Mesothelial cell of epicardium (in vitro differentiated cells): ENCODE measurements at regions not wholly inside any gene's neighbourhood (a gene's known extent, or its start where the extent isn't known, plus 50 kb on each side); places are given as distances from the start of the nearest gene placed in this dataset.

ENCODE experiments used
- DNase-seq, 2 experiments: peaks; one replicate each; pipeline ENCODE4 v3.0.0; 2021; ENCODE audit warnings: low spot score in 2 of 2; ENCODE audit not compliant: unreplicated experiment in 2 of 2
- H3K27ac Mint-ChIP-seq: 2 replicates; pipeline ENCODE4 v1.8.0; 2021; ENCODE audit warnings: mixed read lengths
- H3K27me3 Mint-ChIP-seq: 2 replicates; pipeline ENCODE4 v1.8.0; 2021; ENCODE audit warnings: low read depth, mixed read lengths
- H3K36me3 Mint-ChIP-seq: 2 replicates; pipeline ENCODE4 v1.8.0; 2021; ENCODE audit warnings: mixed read lengths
- H3K4me1 Mint-ChIP-seq: 2 replicates; pipeline ENCODE4 v1.8.0; 2021; ENCODE audit warnings: mixed read lengths
- H3K4me3 Mint-ChIP-seq: 2 replicates; pipeline ENCODE4 v1.8.0; 2021; ENCODE audit warnings: mild to moderate bottlenecking, moderate library complexity, mixed read lengths
- H3K9me3 Mint-ChIP-seq: 2 replicates; pipeline ENCODE4 v1.8.0; 2021; ENCODE audit warnings: mixed read lengths
- TF ChIP-seq, protein P1 (sequence below): fragments of 200-600 bp; sonication (generic); IDR thresholded peaks from one replicate; pipeline ENCODE4 v1.5.0; 2021; ENCODE audit warnings: antibody characterized with exemption; ENCODE audit not compliant: unreplicated experiment

DNA sequence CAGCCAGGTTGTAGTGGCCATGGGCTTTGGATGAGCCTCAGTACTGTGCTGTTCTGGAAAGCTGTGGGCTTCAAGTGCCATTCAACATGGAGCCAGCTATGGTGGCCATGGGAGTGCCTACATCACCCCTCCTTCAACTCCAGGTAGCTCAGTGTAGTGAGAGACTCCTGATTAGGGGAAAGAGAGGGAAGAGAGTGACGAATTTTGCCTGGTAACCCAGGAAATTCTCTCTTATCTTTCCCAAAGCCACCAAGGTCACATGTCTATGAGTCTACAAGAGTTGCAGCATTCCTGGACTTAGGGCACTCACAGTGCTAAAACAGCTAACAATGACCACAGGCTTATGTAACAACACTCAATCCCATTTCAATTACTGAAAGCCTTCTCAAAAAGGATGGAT lies 81.7 kb upstream of the SPTLC1 start:
- Mint-ChIP-seq H3K27me3 (no peaks in the 10 kb centered on the region), H3K27ac (no peak overlapping the region), H3K9me3 (peaks cover 31% of the 10 kb centered on the region), H3K4me1 (no peaks in the 10 kb centered on the region), H3K36me3 (peaks cover 4% of the 10 kb centered on the region), H3K4me3 (no peak overlapping the region)
- TF ChIP-seq, protein P1, sequence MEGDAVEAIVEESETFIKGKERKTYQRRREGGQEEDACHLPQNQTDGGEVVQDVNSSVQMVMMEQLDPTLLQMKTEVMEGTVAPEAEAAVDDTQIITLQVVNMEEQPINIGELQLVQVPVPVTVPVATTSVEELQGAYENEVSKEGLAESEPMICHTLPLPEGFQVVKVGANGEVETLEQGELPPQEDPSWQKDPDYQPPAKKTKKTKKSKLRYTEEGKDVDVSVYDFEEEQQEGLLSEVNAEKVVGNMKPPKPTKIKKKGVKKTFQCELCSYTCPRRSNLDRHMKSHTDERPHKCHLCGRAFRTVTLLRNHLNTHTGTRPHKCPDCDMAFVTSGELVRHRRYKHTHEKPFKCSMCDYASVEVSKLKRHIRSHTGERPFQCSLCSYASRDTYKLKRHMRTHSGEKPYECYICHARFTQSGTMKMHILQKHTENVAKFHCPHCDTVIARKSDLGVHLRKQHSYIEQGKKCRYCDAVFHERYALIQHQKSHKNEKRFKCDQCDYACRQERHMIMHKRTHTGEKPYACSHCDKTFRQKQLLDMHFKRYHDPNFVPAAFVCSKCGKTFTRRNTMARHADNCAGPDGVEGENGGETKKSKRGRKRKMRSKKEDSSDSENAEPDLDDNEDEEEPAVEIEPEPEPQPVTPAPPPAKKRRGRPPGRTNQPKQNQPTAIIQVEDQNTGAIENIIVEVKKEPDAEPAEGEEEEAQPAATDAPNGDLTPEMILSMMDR = no peak
- DNase-seq = no peak

DNA sequence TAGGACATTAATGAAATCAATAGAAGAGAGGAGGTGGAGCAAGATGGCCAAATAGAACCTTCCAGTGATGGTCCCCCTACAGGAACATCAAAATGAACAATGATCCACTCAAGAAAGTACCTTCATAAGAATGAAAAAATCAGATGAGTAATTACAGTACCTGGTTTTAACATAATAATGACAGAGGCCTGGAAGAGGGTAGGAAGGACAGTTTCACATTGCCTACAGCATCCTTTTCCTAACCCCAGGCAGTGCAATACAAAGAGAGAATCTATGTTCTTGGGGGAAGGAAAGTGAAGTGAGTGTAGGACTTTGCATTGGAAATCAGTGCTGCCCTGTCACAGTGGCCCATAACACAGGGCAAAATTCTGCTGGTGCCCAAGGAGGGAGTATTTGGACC lies 81.2 kb upstream of the SPTLC1 start:
- Mint-ChIP-seq H3K4me3 (no peak overlapping the region), H3K4me1 (no peaks in the 10 kb centered on the region), H3K36me3 (peaks cover 4% of the 10 kb centered on the region), H3K27me3 (no peaks in the 10 kb centered on the region), H3K9me3 (peaks cover 31% of the 10 kb centered on the region), H3K27ac (no peak overlapping the region)
- TF ChIP-seq, protein P1 = no peak
- DNase-seq = no peak

DNA sequence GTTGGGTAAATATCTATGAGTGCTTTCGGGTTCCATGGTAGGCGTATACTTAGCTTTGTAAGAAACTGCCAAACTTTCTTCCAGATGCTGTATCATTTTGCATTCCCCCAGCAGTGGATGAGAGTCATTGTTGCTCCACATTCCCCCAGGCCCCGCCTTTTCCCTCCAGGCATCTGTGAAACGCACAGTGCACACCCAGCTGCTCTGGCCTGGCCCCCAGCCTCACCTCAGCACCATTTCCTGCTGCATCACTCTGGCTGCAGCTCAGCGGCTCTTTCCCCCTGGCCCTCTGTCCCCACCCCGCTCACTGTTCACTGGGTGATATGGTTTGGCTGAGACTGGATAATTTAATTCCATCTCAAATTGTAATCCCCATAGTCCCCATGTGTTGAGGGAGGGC lies 76.6 kb upstream of the SPTLC1 start:
- no peak for DNase-seq
- Mint-ChIP-seq H3K27ac (no peak overlapping the region), H3K9me3 (peaks cover 13% of the 10 kb centered on the region)

DNA sequence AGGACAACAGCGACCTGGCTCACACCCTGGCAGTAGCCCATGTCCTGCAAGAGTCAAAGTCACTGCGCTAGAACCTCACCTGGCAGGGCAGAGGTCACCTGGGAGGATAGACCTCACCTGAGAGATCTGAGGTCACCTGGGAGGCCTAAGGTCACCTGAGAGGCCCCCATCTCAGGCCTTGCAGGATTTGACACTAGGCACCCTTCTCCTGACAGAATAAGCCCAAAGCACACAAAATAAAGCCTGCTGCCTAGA lies 75.2 kb upstream of the SPTLC1 start:
- Mint-ChIP-seq H3K27me3 (no peaks in the 10 kb centered on the region), H3K4me1 (no peaks in the 10 kb centered on the region), H3K36me3 (no peaks in the 10 kb centered on the region), H3K9me3 (peaks cover 5% of the 10 kb centered on the region), H3K27ac (no peak overlapping the region), H3K4me3 (no peak overlapping the region)
- TF ChIP-seq, protein P1 = no peak
- no peak for DNase-seq

More for the DNA sequence above, 76.6 kb upstream of the SPTLC1 start:
- TF ChIP-seq, protein P1 = no peak
- Mint-ChIP-seq H3K36me3 (no peaks in the 10 kb centered on the region), H3K4me1 (no peaks in the 10 kb centered on the region), H3K27me3 (no peaks in the 10 kb centered on the region), H3K4me3 (no peak overlapping the region)

DNA sequence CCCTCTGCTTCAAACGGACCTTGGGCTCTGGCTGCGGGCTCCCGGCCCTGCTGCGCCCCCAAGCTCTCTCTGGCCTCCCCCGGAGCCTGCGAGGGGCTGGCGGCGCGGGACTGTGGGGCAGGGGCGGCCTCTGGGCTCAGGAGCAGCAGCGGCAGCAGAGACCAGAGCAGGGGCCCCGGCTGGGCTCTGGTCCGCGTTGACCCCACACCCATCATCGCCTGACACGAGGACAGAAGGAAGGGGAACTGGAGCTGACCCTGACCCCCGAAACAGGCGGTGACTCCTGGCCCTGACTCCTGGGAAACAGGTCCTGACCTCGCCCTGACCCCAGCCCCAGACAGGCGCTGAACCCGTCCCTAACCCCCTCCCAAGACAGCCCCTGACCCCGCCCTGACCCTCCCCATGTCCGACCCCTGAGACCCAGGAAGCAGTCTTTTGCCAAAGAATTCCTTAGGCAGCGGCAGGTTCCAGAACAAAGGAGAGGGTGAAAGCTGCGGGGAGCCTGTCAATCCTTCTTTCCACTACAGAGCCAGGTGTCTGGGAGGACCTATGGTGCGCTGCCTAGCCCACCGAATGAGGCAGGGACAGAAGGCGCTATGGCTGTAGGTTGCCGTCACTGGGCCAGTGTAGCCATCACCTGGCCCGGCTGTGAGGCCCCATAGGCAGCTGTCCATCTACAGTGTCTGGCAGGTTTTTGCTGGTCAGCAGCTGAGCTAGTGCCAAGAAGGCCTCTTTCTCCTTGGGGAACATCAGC lies 74.7 kb upstream of the SPTLC1 start:
- Mint-ChIP-seq H3K36me3 (no peaks in the 10 kb centered on the region), H3K4me3 (no peak overlapping the region), H3K27me3 (no peaks in the 10 kb centered on the region), H3K4me1 (no peaks in the 10 kb centered on the region), H3K9me3 (peaks cover under 1% of the 10 kb centered on the region), H3K27ac (no peak overlapping the region)
- TF ChIP-seq, protein P1 = no peak
- DNase-seq = no peak
